ENCODE measurements at regions not wholly inside any gene's neighbourhood (a gene's known extent, or its start where the extent isn't known, plus 50 kb on each side); places are given as distances from the start of the nearest gene placed in this dataset.
A peak's percentile ranks its signal among the peaks of the same experiment; 100 is the strongest.

DNA sequence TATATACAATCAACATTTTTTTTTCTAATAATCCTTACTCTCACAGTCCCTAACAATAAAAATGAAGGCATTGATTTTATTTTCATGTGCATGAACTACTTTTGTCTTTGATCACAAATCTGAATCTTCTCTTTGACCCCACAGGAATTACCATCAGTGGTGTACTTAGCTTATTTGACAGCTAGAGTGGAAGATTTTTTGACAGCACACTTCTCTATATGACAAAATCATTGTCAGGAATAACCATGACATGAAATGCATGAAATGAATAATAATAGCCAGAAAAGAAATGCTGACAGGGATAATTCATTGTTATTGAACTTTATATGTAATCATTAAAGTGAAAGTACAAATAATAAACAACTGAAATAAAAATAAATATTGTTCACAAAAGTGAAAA, 604.2 kb downstream of the EPHA5 start:
- H3K9me3 ChIP-seq = no peaks in the 10 kb centered on the region
- DNase-seq = no peak
- no peaks in the 10 kb centered on the region for H3K36me3 ChIP-seq
- no peaks in the 10 kb centered on the region for H3K27me3 ChIP-seq
- H3K4me1 ChIP-seq = no peaks in the 10 kb centered on the region
- TF ChIP-seq CTCF (IDR thresholded peaks at IDR 0.05; ENCODE audit: low read depth, low read length) = no peak
- no peak overlapping the region for H3K4me3 ChIP-seq (ENCODE audit: low read depth, low read length)

DNA sequence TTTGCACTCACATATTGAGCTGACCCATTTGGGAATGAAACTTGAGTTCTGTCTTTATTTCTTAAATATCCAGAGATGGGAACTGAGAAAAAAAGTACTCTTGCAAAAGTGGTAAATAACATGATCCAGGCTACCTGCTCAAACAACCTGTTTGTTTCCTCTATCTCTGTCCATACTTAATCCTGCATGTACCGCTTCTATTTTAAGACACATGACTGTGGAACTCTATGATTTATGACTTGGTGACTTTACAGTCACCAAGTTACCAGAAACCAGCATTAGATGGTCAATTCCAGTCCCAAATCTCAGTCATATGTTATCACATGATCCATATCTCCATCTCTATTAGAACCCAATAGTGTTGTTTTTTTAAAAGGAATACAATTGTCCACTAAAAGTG, 606.7 kb downstream of the EPHA5 start:
- Histone ChIP-seq H3K27me3 (no peaks in the 10 kb centered on the region), H3K36me3 (no peaks in the 10 kb centered on the region)
- DNase-seq = no peak

GRCh38 chr4:65050786-65051185, 619.5 kb downstream of the EPHA5 start:
- Histone ChIP-seq H3K27me3 (no peaks in the 10 kb centered on the region), H3K4me1 (0 out of 2 replicates have a peak, but pooled peaks cover 4% of the 10 kb centered on the region), H3K36me3 (no peaks in the 10 kb centered on the region), H3K4me3 (ENCODE audit: low read depth, low read length) (no peak overlapping the region), H3K9me3 (no peaks in the 10 kb centered on the region)
- TF ChIP-seq CTCF (IDR thresholded peaks at IDR 0.05; ENCODE audit: low read depth, low read length) = no peak
- DNase-seq = no peak

More for the DNA sequence above, 606.7 kb downstream of the EPHA5 start:
- no peaks in the 10 kb centered on the region for H3K9me3 ChIP-seq
- TF ChIP-seq CTCF (IDR thresholded peaks at IDR 0.05; ENCODE audit: low read depth, low read length) = no peak
- no peaks in the 10 kb centered on the region for H3K4me1 ChIP-seq
- no peak overlapping the region for H3K4me3 ChIP-seq (ENCODE audit: low read depth, low read length)

- TF ChIP-seq CTCF (IDR thresholded peaks at IDR 0.05; ENCODE audit: low read depth, low read length) = no peak
- Histone ChIP-seq H3K4me1 (0 out of 2 replicates have a peak, but pooled peaks cover 4% of the 10 kb centered on the region), H3K27me3 (no peaks in the 10 kb centered on the region), H3K9me3 (no peaks in the 10 kb centered on the region), H3K4me3 (ENCODE audit: low read depth, low read length) (no peak overlapping the region), H3K36me3 (no peaks in the 10 kb centered on the region)
- peak; percentile 13 for DNase-seq
Observed at GRCh38 chr4:65046192-65047133, 623.8 kb downstream of the EPHA5 start.

- Histone ChIP-seq H3K4me3 (ENCODE audit: low read depth, low read length) (no peak overlapping the region), H3K27me3 (no peaks in the 10 kb centered on the region), H3K36me3 (no peaks in the 10 kb centered on the region), H3K9me3 (no peaks in the 10 kb centered on the region), H3K4me1 (peaks cover 2% of the 10 kb centered on the region; the same call in 1 of the 2 replicates)
- TF ChIP-seq CTCF (IDR thresholded peaks at IDR 0.05; ENCODE audit: low read depth, low read length) = peak; percentile 47
- DNase-seq = no peak
Observed at GRCh38 chr4:65033899-65034298, 624.6 kb upstream of the TECRL start.

DNA sequence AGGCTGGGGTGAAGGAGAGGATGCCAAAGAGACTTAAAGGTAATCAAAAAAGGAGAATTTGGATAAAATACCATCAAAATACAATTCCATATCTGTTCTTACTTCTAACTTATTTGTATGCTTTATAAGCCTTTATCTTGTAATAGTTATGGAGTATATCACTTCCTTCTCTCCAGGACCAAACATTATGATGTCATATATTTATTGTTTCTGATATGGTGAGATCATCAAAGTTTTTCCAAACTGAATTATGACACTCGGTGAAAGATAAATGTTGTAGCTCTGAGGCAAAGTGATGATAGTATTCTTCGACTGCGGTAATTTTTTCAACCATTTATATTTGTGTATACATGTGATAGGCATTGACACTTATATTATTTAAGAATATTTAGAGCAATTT, 619.3 kb upstream of the TECRL start:
- no peak overlapping the region for H3K4me3 ChIP-seq (ENCODE audit: low read depth, low read length)
- H3K36me3 ChIP-seq = no peaks in the 10 kb centered on the region

More for the DNA sequence above, 619.3 kb upstream of the TECRL start:
- DNase-seq = no peak
- Histone ChIP-seq H3K9me3 (no peaks in the 10 kb centered on the region), H3K4me1 (peaks cover 6% of the 10 kb centered on the region; the same call in 1 of the 2 replicates), H3K27me3 (no peaks in the 10 kb centered on the region)
- TF ChIP-seq CTCF (IDR thresholded peaks at IDR 0.05; ENCODE audit: low read depth, low read length) = no peak
